GM12874 (cell line): ENCODE measurements at regions not wholly inside any gene's neighbourhood (a gene's known extent, or its start where the extent isn't known, plus 50 kb on each side); places are given as distances from the start of the nearest gene placed in this dataset.

ENCODE experiments used
- CTCF ChIP-seq: IDR thresholded peaks from 2 replicates; pipeline ENCODE4 v1.5.1; 2011; ENCODE audit warnings: low read depth, mild to moderate bottlenecking, control low read depth, low read length, moderate library complexity; ENCODE audit not compliant: insufficient read depth

GRCh38 chr2:234676783-234677450 is 180.0 kb upstream of the ARL4C start:
- TF ChIP-seq CTCF: no peak

GRCh38 chr2:234676109-234676782 is 179.4 kb upstream of the ARL4C start:
- no peak for TF ChIP-seq CTCF

- TF ChIP-seq CTCF: no peak
These were observed 177.9 kb upstream of the ARL4C start for GRCh38 chr2:234674781-234675201.

GRCh38 chr2:234673961-234674759 is 177.3 kb upstream of the ARL4C start:
- TF ChIP-seq CTCF: no peak

- TF ChIP-seq CTCF: no peak
These were observed 176.6 kb upstream of the ARL4C start for GRCh38 chr2:234673501-234673900.

- TF ChIP-seq CTCF: no peak
These were observed 175.7 kb upstream of the ARL4C start for GRCh38 chr2:234672498-234673150.

GRCh38 chr2:234671716-234672115 is 174.8 kb upstream of the ARL4C start:
- no peak for TF ChIP-seq CTCF
